ENCODE measurements at regions not wholly inside any gene's neighbourhood (a gene's known extent, or its start where the extent isn't known, plus 50 kb on each side); places are given as distances from the start of the nearest gene placed in this dataset.

- no peak for TF ChIP-seq FEZF1 (tag by site-specific recombination; IDR thresholded peaks at IDR 0.05)
- TF ChIP-seq ZBTB7A (tag by site-specific recombination; IDR thresholded peaks at IDR 0.05; ENCODE audit: low read depth): no peak
- TF ChIP-seq ZEB2 (tag by site-specific recombination; IDR thresholded peaks at IDR 0.05): no peak
- TF ChIP-seq ZNF555 (tag by site-specific recombination; conservative IDR thresholded peaks at IDR 0.05): no peak
- TF ChIP-seq IKZF3 (tag by site-specific recombination; IDR thresholded peaks at IDR 0.05): no peak
Measured at GRCh38 chr2:104290566-104290891, 563.4 kb upstream of the POU3F3 start.
